ENCODE measurements at regions not wholly inside any gene's neighbourhood (a gene's known extent, or its start where the extent isn't known, plus 50 kb on each side); places are given as distances from the start of the nearest gene placed in this dataset.

DNA sequence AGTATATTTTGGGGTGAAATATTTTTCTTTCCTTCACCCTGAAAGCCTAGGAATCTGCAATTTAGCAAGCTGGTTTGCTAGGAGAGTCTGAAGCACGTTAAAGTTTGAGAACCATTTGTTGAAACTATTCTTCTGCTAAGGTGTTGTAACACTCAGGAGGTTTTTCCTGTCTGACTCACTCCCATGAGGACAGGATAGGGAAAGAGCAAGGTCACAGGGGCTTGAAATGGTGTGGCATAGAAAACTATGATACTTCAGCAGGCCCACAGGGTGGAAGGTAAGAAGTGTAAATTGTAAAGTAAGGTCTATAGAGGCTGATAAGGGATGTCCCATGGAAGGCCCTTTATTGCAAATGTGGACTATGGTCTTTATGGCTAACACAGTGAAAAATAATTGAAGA lies 177.7 kb upstream of the ZC3H15 start:
- TF ChIP-seq, protein P1, sequence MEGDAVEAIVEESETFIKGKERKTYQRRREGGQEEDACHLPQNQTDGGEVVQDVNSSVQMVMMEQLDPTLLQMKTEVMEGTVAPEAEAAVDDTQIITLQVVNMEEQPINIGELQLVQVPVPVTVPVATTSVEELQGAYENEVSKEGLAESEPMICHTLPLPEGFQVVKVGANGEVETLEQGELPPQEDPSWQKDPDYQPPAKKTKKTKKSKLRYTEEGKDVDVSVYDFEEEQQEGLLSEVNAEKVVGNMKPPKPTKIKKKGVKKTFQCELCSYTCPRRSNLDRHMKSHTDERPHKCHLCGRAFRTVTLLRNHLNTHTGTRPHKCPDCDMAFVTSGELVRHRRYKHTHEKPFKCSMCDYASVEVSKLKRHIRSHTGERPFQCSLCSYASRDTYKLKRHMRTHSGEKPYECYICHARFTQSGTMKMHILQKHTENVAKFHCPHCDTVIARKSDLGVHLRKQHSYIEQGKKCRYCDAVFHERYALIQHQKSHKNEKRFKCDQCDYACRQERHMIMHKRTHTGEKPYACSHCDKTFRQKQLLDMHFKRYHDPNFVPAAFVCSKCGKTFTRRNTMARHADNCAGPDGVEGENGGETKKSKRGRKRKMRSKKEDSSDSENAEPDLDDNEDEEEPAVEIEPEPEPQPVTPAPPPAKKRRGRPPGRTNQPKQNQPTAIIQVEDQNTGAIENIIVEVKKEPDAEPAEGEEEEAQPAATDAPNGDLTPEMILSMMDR (IDR thresholded peaks at IDR 0.05; ENCODE audit: insufficient read depth, low read depth, low read length, missing control alignments) = no peak
- DNase-seq (ENCODE audit: low read depth) = peak; percentile 81
- no peak overlapping the region for H3K4me3 ChIP-seq (ENCODE audit: low read length)

DNA sequence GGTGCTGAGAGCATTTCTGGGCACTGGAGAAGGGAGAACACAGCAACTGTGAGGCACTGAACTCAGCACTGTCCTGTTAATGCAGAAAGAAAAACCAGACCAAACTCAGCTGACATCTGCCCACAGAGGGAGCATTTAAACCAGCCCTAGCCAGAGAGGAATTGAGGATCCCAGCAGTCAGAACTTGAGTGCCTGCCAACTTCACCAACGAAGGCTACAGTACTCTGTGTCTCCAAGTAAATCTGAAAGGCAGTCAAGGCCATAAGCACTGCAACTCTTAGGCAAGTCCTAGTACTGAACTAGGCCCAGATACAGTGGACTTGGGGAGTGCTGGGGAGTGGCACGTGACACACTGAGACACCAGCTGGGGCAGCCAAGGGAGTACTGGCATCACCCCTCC lies 176.2 kb upstream of the ZC3H15 start:
- TF ChIP-seq, protein P1 (IDR thresholded peaks at IDR 0.05; ENCODE audit: insufficient read depth, low read depth, low read length, missing control alignments) = no peak
- no peak for DNase-seq (ENCODE audit: low read depth)
- H3K4me3 ChIP-seq (ENCODE audit: low read length) = no peak overlapping the region

DNA sequence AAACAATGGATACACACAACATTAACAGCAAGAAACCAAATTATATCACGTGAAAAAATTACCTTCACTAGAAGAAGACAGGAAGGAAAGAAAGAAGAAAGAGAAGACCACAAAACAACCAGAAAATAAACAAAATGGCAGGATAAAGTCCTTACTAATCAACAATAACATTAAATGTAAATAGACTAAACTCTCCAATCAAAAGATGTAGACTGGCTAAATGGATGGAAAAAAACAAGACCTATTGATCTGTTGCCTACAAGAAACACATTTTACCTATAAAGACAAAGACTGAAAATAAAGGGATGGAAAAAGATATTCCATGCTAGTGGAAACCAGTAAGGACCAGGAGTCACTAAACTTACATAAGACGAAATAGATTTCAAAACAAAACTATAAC lies 167.0 kb upstream of the ZC3H15 start:
- H3K4me3 ChIP-seq (ENCODE audit: low read length) = no peak overlapping the region
- DNase-seq (ENCODE audit: low read depth) = no peak
- TF ChIP-seq, protein P1 (IDR thresholded peaks at IDR 0.05; ENCODE audit: insufficient read depth, low read depth, low read length, missing control alignments) = no peak

DNA sequence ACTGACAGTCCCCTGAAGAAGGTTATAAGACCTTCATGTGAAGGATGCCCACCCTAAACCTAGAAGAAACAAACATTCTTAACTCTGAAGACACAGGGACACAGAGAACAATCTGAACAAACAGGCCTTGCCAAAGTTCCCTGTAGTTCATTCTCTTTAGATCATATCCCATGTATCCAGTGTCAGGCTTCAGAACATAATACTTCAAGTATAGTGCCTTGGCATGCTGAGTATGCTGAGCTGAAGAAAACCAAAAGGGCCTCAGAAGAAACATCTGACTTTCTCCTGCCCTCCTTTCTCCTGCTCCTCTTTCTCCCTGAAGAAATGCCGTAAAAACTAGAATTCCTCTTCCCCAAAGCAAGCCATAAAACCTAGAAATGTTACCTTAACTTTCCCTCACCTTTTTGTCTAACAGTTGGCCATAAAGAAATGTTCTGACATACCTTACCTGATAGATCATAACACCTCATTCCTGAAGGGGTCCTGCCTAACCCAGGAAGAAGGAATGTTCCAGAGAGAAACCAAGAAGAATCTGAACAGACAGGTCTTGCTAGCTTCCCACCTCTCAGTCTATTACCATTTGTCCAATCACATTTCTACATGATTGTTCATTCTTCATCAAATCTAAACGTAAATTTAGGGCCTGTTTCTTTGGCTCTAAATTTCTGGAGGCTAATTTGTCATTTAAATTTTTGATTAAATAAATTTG lies 160.1 kb upstream of the ZC3H15 start:
- TF ChIP-seq, protein P1 (IDR thresholded peaks at IDR 0.05; ENCODE audit: insufficient read depth, low read depth, low read length, missing control alignments) = no peak
- no peak overlapping the region for H3K4me3 ChIP-seq (ENCODE audit: low read length)
- DNase-seq (ENCODE audit: low read depth) = peak; percentile 88

DNA sequence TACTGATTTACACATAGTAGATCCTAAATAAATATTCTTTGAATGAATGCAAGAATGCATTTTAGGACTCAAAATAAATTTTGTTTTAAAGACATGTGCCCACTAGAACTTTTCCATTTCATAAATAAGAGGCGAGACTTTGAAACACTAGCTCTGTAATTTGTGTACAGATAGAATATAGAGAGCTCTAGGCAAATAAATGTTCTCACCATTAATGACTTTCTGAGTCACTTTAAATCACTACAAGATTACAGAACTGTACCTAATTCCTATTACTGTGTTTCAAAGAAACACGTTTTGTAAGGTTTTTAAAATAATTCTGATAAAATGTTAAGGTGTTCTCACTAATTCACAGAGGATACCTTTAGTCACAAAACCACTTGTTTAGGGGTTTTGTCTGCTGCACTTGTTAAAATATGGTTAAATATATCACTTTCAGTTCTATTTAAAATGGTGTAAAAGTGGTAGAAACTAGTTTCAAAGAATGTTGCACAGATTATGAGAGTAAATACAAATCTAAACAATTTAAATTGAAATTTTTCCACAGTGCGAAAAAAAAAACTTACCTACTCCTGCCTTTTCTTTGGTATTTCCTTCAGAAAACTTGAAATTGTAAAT lies 158.7 kb upstream of the ZC3H15 start:
- no peak for DNase-seq (ENCODE audit: low read depth)
- H3K4me3 ChIP-seq (ENCODE audit: low read length) = no peak overlapping the region
- TF ChIP-seq, protein P1 (IDR thresholded peaks at IDR 0.05; ENCODE audit: insufficient read depth, low read depth, low read length, missing control alignments) = no peak

DNA sequence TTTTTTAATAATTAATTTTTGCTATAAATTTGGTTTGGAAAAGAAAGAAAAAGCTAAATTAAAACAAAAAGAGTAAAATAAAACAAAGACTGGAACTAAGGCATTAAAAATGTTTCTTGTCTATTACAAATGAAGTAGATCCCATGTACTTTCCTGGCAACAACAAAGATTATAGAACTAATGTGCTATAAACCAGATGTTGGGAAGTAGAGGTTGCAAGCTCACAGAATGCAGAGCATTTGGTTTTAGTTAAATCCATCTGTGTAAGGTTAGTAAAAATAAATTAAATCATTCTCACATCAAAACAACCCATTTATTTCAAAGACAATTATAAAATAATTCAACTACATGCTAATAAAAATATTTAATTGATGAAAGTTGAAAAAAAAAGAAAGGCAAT lies 157.2 kb upstream of the ZC3H15 start:
- no peak for DNase-seq (ENCODE audit: low read depth)
- H3K4me3 ChIP-seq (ENCODE audit: low read length) = no peak overlapping the region
- TF ChIP-seq, protein P1 (IDR thresholded peaks at IDR 0.05; ENCODE audit: insufficient read depth, low read depth, low read length, missing control alignments) = no peak

DNA sequence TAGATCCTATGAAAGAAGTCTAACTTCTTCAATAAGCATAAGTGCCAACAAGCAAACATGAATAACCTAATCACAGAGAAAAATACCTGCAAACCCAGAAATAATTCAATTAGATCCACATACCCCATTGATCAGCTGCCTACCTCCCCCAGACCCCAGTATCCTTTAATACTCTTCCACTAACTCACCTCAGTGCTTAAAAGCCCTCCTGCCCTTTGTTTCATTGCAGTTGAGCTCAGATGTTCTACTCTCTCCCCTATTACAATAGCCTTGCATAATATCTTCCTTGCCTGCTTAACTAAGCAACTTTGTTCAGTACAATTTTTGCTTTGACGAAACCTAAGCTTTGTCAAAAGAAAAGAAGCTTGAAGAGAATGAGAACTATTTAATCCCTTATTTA lies 156.0 kb upstream of the ZC3H15 start:
- TF ChIP-seq, protein P1 (IDR thresholded peaks at IDR 0.05; ENCODE audit: insufficient read depth, low read depth, low read length, missing control alignments) = no peak
- H3K4me3 ChIP-seq (ENCODE audit: low read length) = no peak overlapping the region
- DNase-seq (ENCODE audit: low read depth) = no peak
